D721Med (cell line): ENCODE measurements at regions not wholly inside any gene's neighbourhood (a gene's known extent, or its start where the extent isn't known, plus 50 kb on each side); places are given as distances from the start of the nearest gene placed in this dataset.

Experiments used
- DNase-seq: peaks from one replicate; pipeline ENCODE4 v3.0.0; 2011; ENCODE audit warnings: low spot score; ENCODE audit not compliant: insufficient read length
- FAIRE-seq: peaks from 2 replicates; lab custom pipeline; 2011; peaks lifted over from hg19 to GRCh38; lab: Jason Lieb, UNC
- TF ChIP-seq, protein P1 (sequence below): IDR thresholded peaks from 2 replicates; pipeline ENCODE4 v1.5.1; 2012; ENCODE audit warnings: mild to moderate bottlenecking, control low read depth; ENCODE audit not compliant: insufficient read depth; ENCODE audit errors: missing control alignments

DNA sequence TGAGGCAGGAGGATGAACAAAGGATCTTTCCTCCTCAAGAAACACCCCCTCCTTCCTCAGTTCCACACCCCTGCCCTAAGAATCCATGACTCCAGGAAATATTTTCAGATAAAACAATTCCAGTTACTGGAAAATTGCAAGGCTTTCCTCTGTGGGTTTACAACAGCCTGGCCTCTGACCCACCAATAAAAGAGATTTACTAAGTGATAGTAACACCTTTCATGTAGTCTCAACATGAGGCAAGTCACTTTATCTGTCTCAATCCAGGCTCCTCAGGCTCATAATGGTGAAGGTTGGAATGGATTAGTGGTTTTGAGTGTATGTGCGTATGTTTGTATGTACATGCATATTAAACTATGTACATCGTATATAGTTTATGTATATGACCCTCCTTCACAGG is 71.4 kb upstream of the PPP2R5A start:
- FAIRE-seq (no peak), DNase-seq (no peak)
- TF ChIP-seq, protein P1, sequence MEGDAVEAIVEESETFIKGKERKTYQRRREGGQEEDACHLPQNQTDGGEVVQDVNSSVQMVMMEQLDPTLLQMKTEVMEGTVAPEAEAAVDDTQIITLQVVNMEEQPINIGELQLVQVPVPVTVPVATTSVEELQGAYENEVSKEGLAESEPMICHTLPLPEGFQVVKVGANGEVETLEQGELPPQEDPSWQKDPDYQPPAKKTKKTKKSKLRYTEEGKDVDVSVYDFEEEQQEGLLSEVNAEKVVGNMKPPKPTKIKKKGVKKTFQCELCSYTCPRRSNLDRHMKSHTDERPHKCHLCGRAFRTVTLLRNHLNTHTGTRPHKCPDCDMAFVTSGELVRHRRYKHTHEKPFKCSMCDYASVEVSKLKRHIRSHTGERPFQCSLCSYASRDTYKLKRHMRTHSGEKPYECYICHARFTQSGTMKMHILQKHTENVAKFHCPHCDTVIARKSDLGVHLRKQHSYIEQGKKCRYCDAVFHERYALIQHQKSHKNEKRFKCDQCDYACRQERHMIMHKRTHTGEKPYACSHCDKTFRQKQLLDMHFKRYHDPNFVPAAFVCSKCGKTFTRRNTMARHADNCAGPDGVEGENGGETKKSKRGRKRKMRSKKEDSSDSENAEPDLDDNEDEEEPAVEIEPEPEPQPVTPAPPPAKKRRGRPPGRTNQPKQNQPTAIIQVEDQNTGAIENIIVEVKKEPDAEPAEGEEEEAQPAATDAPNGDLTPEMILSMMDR = no peak

DNA sequence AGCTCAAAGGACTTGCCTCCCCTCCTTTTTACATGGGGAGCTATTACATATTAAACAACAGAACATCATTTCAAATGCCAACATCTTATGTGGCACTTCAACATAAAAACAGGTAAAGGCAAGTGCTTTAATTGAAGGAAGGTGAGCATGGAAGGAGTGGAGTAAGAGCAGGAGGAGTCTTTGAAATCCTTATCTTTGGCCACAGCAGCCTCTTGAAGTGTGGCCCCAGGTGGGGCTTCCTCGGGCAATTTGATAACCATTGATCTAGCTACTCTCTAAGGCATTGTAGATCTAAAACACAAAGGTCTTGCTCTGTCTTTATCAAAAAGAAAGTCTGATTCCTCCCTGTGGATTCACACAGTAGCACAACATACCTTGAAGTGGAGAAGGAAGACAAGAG is 70.9 kb upstream of the PPP2R5A start:
- TF ChIP-seq, protein P1 = no peak
- no peak for FAIRE-seq
- no peak for DNase-seq

DNA sequence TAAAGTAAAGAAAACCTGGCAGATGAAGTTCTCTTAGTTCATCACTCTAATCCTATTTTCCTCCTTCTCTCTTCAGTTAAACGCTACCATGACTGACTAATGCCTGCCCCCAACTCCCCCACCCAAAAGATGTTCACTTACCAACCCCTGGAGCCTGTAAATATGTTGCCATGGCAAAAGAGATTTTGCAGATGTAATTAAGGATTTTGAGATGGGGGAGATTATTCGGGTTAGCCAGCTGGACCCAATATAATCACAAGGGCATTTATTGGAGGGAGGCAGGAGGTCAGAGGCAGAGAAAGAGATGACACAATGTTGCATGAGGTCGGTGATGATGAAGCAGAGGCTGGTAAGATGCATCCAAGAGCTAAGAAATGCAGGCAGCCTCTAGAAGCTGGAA is 69.3 kb upstream of the PPP2R5A start:
- TF ChIP-seq, protein P1 = no peak
- FAIRE-seq = peak; percentile 93
- peak; percentile 55 for DNase-seq

DNA sequence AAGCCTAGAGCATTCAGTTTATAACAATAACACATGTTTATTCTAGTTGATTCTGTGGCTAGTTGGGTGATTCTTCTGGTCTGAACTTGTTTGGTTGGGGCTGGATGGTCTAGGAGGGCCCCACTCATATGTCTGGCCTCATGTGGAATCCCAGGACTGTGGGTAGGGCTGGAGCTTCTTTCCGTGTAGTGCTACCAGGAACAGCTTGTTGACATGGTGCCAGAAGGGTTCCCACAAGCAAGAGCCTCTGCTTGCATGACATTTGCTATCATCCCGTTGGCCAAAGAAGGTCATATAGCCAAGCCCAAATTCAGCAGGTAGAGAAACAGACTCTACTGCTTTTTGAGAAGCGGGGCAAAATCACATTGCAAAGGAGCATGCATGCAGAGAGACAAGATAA is 67.6 kb upstream of the PPP2R5A start:
- no peak for FAIRE-seq

DNA sequence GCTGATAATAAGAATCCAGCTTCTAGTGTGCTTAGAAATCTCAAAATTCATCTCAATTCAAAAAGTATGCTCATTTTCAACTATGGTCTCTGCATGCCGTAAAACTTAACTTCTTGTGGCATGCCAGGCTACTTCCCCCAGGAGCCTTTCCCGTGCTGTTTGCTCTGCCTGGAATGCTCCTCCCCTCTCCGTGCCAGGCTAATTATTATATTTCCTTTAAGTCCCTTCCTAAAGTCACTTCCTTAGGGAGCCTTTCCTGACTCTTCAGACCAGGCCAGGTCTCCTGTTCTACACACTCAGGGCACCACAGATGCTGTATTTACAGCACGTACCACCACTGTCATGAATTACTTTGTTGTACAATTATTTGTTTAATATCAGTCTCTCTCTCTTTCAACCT is 67.1 kb upstream of the PPP2R5A start:
- DNase-seq (no peak), FAIRE-seq (peak; percentile 83)
- TF ChIP-seq, protein P1 = no peak

More for the DNA sequence above, 67.6 kb upstream of the PPP2R5A start:
- TF ChIP-seq, protein P1 = no peak
- DNase-seq = no peak

DNA sequence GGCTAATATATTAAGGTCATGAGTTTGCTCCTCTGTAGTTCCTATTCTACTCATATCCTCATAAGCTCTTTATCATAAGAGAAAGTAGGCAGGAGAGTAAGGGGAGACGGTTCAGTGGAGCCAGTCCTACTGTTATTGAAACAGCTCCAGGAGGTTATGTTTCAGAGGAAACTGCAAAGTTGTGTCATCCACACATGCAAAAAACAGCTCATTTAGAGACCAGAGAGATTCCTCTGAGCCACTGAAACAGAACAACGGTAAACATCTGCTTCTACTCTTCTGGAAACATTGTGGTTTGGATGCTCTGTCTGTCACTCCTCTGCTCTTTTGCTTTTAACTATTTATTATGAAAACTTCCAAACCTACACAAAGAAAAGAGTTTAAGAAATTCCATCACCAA is 66.3 kb upstream of the PPP2R5A start:
- DNase-seq = no peak
- FAIRE-seq = peak; percentile 85
- TF ChIP-seq, protein P1 = no peak

DNA sequence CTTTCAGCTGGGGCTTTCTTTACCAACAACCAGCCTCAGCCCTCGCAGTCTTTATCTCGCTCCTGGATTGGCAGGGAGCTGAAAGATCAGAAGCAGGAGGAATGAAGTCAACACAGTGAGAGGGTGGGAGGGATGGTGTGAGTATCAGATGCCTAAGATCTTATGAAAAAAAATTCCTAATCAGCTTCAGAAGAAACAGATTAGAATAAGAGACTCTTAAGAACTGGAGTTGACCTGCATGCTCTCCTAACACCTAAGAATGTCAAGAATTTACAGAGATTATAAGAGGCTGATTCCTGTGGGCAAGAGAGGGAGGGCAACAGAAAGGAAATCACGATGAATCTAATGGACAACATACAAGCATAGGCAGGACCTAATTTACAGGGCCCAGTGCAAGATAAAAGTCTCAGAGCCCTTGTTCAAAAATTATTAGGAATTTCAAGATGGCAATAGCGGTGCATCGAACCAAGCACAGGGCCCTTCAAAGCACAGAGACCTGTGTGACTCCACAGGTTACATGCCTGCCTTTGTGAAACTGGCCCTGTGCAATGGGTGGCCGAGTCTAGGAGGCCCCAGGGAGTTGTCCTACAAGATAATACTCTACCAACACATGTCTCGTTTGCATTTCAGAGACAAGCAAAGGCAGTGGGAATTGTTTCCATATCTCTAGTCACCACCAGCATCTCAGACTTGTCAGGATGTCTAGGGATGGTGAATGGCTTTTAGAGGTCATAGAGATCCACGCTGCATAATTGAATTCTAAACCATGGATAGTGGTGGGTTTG is 65.3 kb upstream of the PPP2R5A start:
- FAIRE-seq = peak; percentile 97
- DNase-seq = peak; percentile 37
- TF ChIP-seq, protein P1 = no peak
